GM12874 (cell line): ENCODE measurements at regions not wholly inside any gene's neighbourhood (a gene's known extent, or its start where the extent isn't known, plus 50 kb on each side); places are given as distances from the start of the nearest gene placed in this dataset.

Source experiments
- CTCF ChIP-seq: IDR thresholded peaks from 2 replicates; pipeline ENCODE4 v1.5.1; 2011; ENCODE audit warnings: low read depth, mild to moderate bottlenecking, control low read depth, low read length, moderate library complexity; ENCODE audit not compliant: insufficient read depth

DNA sequence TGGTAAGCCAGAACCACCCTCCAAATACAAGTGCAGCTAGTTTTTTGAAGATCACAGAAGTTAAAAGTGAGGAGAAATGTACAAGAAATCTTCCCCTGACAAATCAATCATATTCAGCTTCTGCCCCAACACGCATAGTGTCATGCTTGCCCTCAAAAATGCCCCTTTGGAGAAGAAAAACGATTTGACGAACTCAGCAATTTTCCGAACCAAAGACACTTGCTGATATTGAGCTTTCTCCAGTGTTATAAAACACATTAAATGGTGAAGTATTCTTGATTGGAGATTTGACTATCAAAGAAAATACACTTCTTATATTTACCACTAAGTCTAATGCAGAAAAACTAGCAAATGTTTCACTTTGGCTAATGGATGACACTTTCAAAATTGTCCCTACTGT lies 195.5 kb downstream of the ETV1 start:
- no peak for TF ChIP-seq CTCF

DNA sequence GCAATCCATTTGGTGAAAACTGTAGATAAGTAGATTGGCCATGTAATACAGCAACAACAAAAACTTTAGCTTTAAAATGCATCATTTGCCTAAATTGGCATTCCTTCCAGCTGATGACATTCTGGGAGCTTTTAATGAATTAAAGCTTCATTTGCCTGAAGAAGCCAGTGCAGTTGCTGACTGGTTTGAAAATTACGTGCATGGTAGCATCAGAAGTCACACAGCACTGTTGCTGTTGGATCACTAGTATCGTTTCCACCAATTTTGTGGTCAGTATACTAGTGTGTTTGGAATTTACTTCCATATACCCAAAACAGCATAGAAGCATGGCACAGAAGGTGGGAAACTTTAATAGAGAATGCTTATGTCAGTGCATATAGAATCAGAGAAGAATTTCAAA lies 194.9 kb downstream of the ETV1 start:
- TF ChIP-seq CTCF, result no peak

DNA sequence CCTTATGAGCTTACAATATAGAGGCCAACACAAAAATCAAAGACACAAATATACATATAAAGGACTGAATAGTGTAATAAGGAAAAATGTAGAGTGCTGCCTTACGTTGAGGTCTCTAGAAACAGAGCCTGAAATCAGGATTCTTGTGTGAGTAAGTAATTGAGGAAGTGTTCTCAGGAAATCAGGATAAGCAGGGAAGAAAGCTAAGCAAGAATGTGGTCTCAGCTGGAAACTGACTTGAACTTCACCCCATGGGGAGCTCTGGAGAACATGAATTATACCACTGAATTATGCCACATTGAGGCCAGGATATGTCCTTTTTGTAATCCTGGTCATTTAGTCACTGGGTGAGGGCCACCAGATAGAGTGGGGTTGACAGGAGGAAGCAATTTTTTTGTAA lies 191.9 kb downstream of the ETV1 start:
- TF ChIP-seq CTCF, result no peak

GRCh38 chr7:13800694-13801448 lies 188.6 kb downstream of the ETV1 start:
- TF ChIP-seq CTCF, result no peak

GRCh38 chr7:13801669-13802068 lies 187.8 kb downstream of the ETV1 start:
- no peak for TF ChIP-seq CTCF

GRCh38 chr7:13802651-13803050 lies 186.8 kb downstream of the ETV1 start:
- no peak for TF ChIP-seq CTCF

DNA sequence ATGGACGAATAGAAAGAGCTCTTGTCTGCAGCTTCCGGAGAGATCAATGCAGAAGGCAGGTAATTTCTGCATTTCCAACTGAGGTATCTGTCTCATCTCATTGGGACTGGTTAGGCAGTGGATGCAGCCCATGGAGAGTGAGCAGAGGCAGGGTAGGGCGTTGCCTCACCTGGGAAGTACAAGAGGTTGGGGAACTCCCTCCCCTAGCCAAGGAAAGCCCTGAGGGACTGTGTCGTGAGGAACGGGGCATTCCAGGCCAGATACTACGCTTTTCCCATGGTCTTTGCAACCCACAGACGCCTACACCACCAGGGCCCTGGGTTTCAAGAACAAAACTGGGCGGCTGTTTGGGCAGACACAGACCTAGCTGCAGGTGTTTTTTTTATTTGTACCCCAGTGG lies 186.3 kb downstream of the ETV1 start:
- TF ChIP-seq CTCF, result no peak
